ENCODE measurements at regions not wholly inside any gene's neighbourhood (a gene's known extent, or its start where the extent isn't known, plus 50 kb on each side); places are given as distances from the start of the nearest gene placed in this dataset.

GRCh38 chr10:120172356-120172755 is 279.8 kb downstream of the SEC23IP start:
- Histone ChIP-seq H3K27me3 (replicated peaks in 1 of 4; ENCODE audit: control extremely low read depth in 1 of 4, control insufficient read depth in 3 of 4, insufficient read depth in 4 of 4, low read length in 3 of 4) (peaks cover 0 to 3% (median 0%) of the 10 kb centered on the region in 4 experiments), H3K36me3 (replicated peaks in 1 of 2; ENCODE audit: control extremely low read depth in 1 of 2, control insufficient read depth in 1 of 2, extremely low read depth in 1 of 2, insufficient read depth in 2 of 2, low read length in 1 of 2) (no peaks in the 10 kb centered on the region), H3K27ac (ENCODE audit: low read length in 2 of 2) (no peak overlapping the region), H2AFZ (ENCODE audit: insufficient read depth, low read depth, low read length, poor library complexity, severe bottlenecking) (no peak overlapping the region), H3K4me2 (replicated peaks; ENCODE audit: low read depth, low read length, poor library complexity, severe bottlenecking) (no peak overlapping the region), H3K4me1 (ENCODE audit: control insufficient read depth in 2 of 2, insufficient read depth in 2 of 2, low read length in 2 of 2) (no peaks in the 10 kb centered on the region), H3K9ac (ENCODE audit: low read length) (no peak overlapping the region), H3K9me3 (ENCODE audit: control extremely low read depth in 1 of 3, control insufficient read depth in 2 of 3, insufficient read depth in 1 of 3, low read length in 2 of 3) (no peaks in the 10 kb centered on the region), H3K4me3 (ENCODE audit: control extremely low read depth in 1 of 5, extremely low read depth in 1 of 5, insufficient read depth in 1 of 5, low read depth in 2 of 5, low read length in 4 of 5) (no peak overlapping the region), H3K79me2 (ENCODE audit: control insufficient read depth, insufficient read depth, low read length) (no peaks in the 10 kb centered on the region), H4K20me1 (ENCODE audit: control insufficient read depth, insufficient read depth, low read length, poor library complexity, severe bottlenecking) (no peaks in the 10 kb centered on the region)
- ChIA-PET POLR2A (no interaction called here), CTCF (no interaction called here)
- no peak for DNase-seq
- WGBS (ENCODE audit: insufficient coverage): 100% methylated on average over 1 of the region's 4 CpGs
- intact Hi-C loops (cut with micrococcal nuclease): no loop called here
- Mint-ChIP-seq H3K4me3 (no peak overlapping the region), H3K4me1 (no peaks in the 10 kb centered on the region), H3K27me3 (peaks cover 14% of the 10 kb centered on the region), H3K27ac (no peak overlapping the region), H3K9me3 (ENCODE audit: insufficient read depth) (no peaks in the 10 kb centered on the region)
- ATAC-seq (ENCODE audit: low read depth): no peak
- no peak for TF ChIP-seq CTCF (IDR thresholded peaks at IDR 0.05)
- no peak for TF ChIP-seq EZH2 (IDR thresholded peaks at IDR 0.05; ENCODE audit: borderline replicate concordance, insufficient read depth, low read depth, low read length, poor library complexity, severe bottlenecking)

- Mint-ChIP-seq H3K4me1 (no peaks in the 10 kb centered on the region), H3K9me3 (ENCODE audit: insufficient read depth) (no peaks in the 10 kb centered on the region), H3K27me3 (peaks cover 9% of the 10 kb centered on the region), H3K4me3 (no peak overlapping the region), H3K27ac (no peak overlapping the region)
- Histone ChIP-seq H3K4me1 (ENCODE audit: control insufficient read depth in 2 of 2, insufficient read depth in 2 of 2, low read length in 2 of 2) (no peaks in the 10 kb centered on the region), H3K27ac (ENCODE audit: low read length in 2 of 2) (no peak overlapping the region), H3K79me2 (ENCODE audit: control insufficient read depth, insufficient read depth, low read length) (no peaks in the 10 kb centered on the region), H3K9me3 (ENCODE audit: control extremely low read depth in 1 of 3, control insufficient read depth in 2 of 3, insufficient read depth in 1 of 3, low read length in 2 of 3) (no peaks in the 10 kb centered on the region), H3K36me3 (replicated peaks in 1 of 2; ENCODE audit: control extremely low read depth in 1 of 2, control insufficient read depth in 1 of 2, extremely low read depth in 1 of 2, insufficient read depth in 2 of 2, low read length in 1 of 2) (no peaks in the 10 kb centered on the region), H3K4me3 (ENCODE audit: control extremely low read depth in 1 of 5, extremely low read depth in 1 of 5, insufficient read depth in 1 of 5, low read depth in 2 of 5, low read length in 4 of 5) (no peak overlapping the region), H4K20me1 (ENCODE audit: control insufficient read depth, insufficient read depth, low read length, poor library complexity, severe bottlenecking) (no peaks in the 10 kb centered on the region), H3K4me2 (replicated peaks; ENCODE audit: low read depth, low read length, poor library complexity, severe bottlenecking) (no peak overlapping the region), H2AFZ (ENCODE audit: insufficient read depth, low read depth, low read length, poor library complexity, severe bottlenecking) (no peak overlapping the region), H3K9ac (ENCODE audit: low read length) (no peak overlapping the region), H3K27me3 (replicated peaks in 1 of 4; ENCODE audit: control extremely low read depth in 1 of 4, control insufficient read depth in 3 of 4, insufficient read depth in 4 of 4, low read length in 3 of 4) (peaks cover 0 to 3% (median 0%) of the 10 kb centered on the region in 4 experiments)
- intact Hi-C loops (cut with micrococcal nuclease): no loop called here
- no CpG with 5 or more reads among the region's 1 CpG for WGBS (ENCODE audit: insufficient coverage)
- ChIA-PET POLR2A (no interaction called here), CTCF (interaction anchor here (0.7 kb wide), 1 partner anchor 29 kb away, joined by 4 read pairs; no protein-coding TSS in a partner anchor)
- ATAC-seq (ENCODE audit: low read depth) (no peak), DNase-seq (no peak)
- TF ChIP-seq CTCF (IDR thresholded peaks at IDR 0.05): no peak
- TF ChIP-seq EZH2 (IDR thresholded peaks at IDR 0.05; ENCODE audit: borderline replicate concordance, insufficient read depth, low read depth, low read length, poor library complexity, severe bottlenecking): no peak
Measured at GRCh38 chr10:120174491-120174890, 282.0 kb downstream of the SEC23IP start.
